OCI-LY7 (cell line): ENCODE measurements at regions not wholly inside any gene's neighbourhood (a gene's known extent, or its start where the extent isn't known, plus 50 kb on each side); places are given as distances from the start of the nearest gene placed in this dataset.

ENCODE experiments used
- EZH2phosphoT487 ChIP-seq: fragments of 200-600 bp; sonication (generic); IDR thresholded peaks from 2 replicates; pipeline ENCODE4 v1.6.1; 2018; ENCODE audit warnings: low read depth, borderline replicate concordance, mild to moderate bottlenecking, mixed run types, antibody characterized with exemption, low read length, moderate library complexity, mixed read lengths
- TF ChIP-seq, protein P1 (sequence below): fragments of 200-600 bp; sonication (generic); conservative IDR thresholded peaks from 2 replicates; pipeline ENCODE4 v1.5.1; 2014; ENCODE audit warnings: mild to moderate bottlenecking, antibody characterized with exemption, low read length, moderate library complexity, mixed read lengths

DNA sequence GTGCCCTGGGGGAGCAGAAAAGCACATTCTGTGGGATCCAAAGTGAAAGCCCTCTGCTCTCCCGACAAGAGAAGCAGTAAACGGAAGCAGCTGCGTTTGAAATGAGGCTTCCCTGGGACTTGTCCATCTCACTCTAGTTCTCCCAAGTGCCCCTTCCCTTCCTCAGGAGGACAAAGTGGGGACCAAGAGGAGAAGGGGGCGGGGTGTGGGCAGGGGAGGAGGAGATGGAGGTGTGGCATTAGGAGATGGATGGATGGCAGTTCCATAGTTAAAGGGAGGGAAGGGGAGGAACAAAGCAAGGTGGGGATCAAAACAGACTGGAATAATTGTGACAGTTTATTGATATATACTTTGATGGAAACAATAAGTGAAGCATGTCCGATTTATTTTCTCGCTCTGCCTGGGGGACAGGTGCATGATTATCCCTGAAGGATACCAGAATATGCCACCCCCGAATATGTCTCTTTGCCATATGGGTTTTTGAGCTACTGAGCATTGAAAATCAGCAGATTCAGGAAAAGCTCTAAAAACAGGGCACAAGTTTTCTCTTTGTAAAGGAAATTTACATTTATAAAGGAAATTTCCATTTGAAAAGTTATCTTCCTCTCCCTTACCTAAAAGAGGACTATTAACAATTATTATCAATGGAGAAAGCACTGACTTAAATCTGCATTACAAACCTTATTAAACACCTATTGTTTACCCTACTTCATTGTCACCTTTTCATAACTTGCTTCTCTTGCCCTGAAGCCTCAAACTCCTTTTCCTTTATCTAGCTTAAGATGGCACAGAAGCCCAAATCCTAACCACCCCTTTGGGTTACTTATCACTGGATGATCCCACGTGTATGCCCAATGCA lies 58.9 kb upstream of the DAZL start:
- TF ChIP-seq, protein P1, sequence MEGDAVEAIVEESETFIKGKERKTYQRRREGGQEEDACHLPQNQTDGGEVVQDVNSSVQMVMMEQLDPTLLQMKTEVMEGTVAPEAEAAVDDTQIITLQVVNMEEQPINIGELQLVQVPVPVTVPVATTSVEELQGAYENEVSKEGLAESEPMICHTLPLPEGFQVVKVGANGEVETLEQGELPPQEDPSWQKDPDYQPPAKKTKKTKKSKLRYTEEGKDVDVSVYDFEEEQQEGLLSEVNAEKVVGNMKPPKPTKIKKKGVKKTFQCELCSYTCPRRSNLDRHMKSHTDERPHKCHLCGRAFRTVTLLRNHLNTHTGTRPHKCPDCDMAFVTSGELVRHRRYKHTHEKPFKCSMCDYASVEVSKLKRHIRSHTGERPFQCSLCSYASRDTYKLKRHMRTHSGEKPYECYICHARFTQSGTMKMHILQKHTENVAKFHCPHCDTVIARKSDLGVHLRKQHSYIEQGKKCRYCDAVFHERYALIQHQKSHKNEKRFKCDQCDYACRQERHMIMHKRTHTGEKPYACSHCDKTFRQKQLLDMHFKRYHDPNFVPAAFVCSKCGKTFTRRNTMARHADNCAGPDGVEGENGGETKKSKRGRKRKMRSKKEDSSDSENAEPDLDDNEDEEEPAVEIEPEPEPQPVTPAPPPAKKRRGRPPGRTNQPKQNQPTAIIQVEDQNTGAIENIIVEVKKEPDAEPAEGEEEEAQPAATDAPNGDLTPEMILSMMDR, result no peak
- no peak for TF ChIP-seq EZH2phosphoT487
